ENCODE measurements at regions not wholly inside any gene's neighbourhood (a gene's known extent, or its start where the extent isn't known, plus 50 kb on each side); places are given as distances from the start of the nearest gene placed in this dataset.

DNA sequence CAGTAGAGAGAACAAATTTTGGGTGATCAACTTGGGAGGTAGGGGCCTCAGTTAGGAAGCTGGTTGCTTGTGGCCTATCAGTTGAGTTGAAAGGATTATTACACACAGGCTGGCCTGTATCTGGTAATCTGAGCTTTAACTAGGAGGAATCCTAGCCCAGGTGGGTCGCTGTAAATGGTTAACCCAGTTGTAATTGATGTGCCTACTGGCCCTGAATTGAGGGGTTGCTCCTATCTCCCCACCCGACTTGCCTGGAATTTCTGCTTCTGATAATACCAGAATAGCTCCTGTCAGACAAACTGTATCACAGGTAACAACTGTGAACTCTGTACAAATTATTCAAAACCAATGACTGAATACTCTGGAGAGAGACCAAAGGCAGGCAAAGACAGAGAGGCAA lies 210.4 kb upstream of the RUNX1 start:
- TF ChIP-seq RARB (CRISPR knock-in tag; IDR thresholded peaks at IDR 0.05) (no peak), POLR2A (IDR thresholded peaks at IDR 0.05; ENCODE audit: low read length) (no peak), CTCF (IDR thresholded peaks at IDR 0.05) (no peak)

Data from A549 (cell line).